ENCODE measurements at regions not wholly inside any gene's neighbourhood (a gene's known extent, or its start where the extent isn't known, plus 50 kb on each side); places are given as distances from the start of the nearest gene placed in this dataset.

DNA sequence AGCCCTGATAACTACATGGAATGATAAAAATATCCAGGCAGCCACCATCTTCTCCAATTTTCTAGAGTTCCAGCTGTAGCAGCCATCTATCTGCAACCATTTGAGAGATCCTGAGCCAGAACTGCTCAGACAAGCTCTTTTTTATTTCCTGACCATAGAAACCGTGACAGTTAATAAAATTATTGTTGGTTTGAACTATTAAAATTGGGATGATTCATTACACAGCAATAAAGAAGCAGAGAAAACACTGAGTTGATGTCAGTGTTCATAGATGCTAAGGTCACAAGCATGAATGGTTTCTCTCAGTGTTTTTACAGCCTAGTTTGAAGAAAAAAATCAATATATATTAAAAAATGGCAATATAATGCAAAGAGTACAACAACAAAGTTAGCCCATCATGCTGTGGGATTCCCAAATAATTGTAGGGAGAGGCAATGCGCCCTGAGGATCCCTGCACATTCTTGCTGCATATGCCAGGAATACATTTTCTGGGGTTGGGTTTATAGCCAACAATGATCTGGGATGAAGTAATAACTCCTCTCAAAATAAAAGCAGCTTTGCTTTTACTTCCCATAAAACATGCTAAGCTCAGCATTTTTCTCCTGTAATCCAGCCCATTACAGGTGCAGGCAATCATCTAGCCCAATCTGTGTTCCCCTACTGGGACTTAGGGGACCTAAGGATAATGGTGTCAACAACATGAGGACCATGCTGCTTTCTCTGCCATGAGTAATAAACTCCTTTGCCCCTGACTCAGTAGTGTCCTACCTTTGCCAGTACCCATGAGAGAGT is 84.0 kb downstream of the PABPC4L start:
- no peaks in the 10 kb centered on the region for H3K27me3 Mint-ChIP-seq (ENCODE audit: low read depth in 3 of 3)
- Histone ChIP-seq H3K79me2 (ENCODE audit: insufficient read depth, low read length) (no peaks in the 10 kb centered on the region), H3K27ac (ENCODE audit: low read depth in 1 of 2, low read length in 2 of 2) (no peak overlapping the region), H3K9me3 (replicated peaks in 1 of 2; ENCODE audit: control insufficient read depth in 1 of 2, insufficient read depth in 1 of 2, low read length in 2 of 2) (no peaks in the 10 kb centered on the region), H3K4me3 (replicated peaks in 1 of 3; ENCODE audit: low read depth in 2 of 3, low read length in 3 of 3) (no peak overlapping the region), H3K9ac (ENCODE audit: insufficient read depth, low read length, poor library complexity, severe bottlenecking) (no peak overlapping the region), H2AFZ (ENCODE audit: insufficient read depth, low read depth, low read length, poor library complexity, severe bottlenecking) (no peak overlapping the region), H4K20me1 (ENCODE audit: insufficient read depth, low read length) (no peaks in the 10 kb centered on the region), H3K27me3 (ENCODE audit: control insufficient read depth in 2 of 2, insufficient read depth in 2 of 2, low read length in 2 of 2) (no peaks in the 10 kb centered on the region), H3K36me3 (replicated peaks in 1 of 2; ENCODE audit: control insufficient read depth in 1 of 2, insufficient read depth in 2 of 2, low read length in 2 of 2) (no peaks in the 10 kb centered on the region), H3K4me1 (ENCODE audit: control insufficient read depth in 1 of 2, insufficient read depth in 2 of 2, low read length in 2 of 2) (no peaks in the 10 kb centered on the region), H3K4me2 (replicated peaks; ENCODE audit: extremely low read depth, low read length, poor library complexity, severe bottlenecking) (no peak overlapping the region)
- DNase-seq: no peak
- H3K27ac Mint-ChIP-seq: no peak overlapping the region
- WGBS (ENCODE audit: insufficient coverage): no CpG with 5 or more reads among the region's 2 CpGs
- H3K36me3 Mint-ChIP-seq: no peaks in the 10 kb centered on the region
- H3K4me3 Mint-ChIP-seq: no peak overlapping the region
- TF ChIP-seq, protein P1, sequence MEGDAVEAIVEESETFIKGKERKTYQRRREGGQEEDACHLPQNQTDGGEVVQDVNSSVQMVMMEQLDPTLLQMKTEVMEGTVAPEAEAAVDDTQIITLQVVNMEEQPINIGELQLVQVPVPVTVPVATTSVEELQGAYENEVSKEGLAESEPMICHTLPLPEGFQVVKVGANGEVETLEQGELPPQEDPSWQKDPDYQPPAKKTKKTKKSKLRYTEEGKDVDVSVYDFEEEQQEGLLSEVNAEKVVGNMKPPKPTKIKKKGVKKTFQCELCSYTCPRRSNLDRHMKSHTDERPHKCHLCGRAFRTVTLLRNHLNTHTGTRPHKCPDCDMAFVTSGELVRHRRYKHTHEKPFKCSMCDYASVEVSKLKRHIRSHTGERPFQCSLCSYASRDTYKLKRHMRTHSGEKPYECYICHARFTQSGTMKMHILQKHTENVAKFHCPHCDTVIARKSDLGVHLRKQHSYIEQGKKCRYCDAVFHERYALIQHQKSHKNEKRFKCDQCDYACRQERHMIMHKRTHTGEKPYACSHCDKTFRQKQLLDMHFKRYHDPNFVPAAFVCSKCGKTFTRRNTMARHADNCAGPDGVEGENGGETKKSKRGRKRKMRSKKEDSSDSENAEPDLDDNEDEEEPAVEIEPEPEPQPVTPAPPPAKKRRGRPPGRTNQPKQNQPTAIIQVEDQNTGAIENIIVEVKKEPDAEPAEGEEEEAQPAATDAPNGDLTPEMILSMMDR (IDR thresholded peaks at IDR 0.05): no peak
- H3K9me3 Mint-ChIP-seq: no peaks in the 10 kb centered on the region
- intact Hi-C loops (cut with micrococcal nuclease): no loop called here
- H3K4me1 Mint-ChIP-seq: no peaks in the 10 kb centered on the region

DNA sequence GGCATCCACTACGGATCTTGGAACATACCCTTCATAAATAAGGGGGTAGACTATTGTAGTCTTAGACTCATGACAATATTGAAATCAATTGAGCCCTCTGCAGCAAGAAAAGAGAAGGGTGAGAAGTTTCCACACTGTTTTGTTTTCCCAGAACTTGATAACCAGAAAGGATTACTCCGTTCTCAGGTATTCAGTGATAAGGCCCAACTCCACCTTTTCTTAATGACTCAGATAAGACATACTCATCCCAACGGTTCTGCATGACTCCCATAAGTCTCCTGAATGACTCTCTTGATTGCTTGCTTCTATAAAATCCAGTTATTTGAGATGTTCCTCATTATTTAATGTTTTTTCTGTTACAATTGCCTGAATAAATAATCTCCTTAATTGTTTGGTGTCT is 111.7 kb downstream of the PABPC4L start:
- no CpG with 5 or more reads among the region's 3 CpGs for WGBS (ENCODE audit: insufficient coverage)
- Histone ChIP-seq H3K4me3 (replicated peaks in 1 of 3; ENCODE audit: low read depth in 2 of 3, low read length in 3 of 3) (no peak overlapping the region), H3K27me3 (ENCODE audit: control insufficient read depth in 2 of 2, insufficient read depth in 2 of 2, low read length in 2 of 2) (no peaks in the 10 kb centered on the region), H3K4me2 (replicated peaks; ENCODE audit: extremely low read depth, low read length, poor library complexity, severe bottlenecking) (no peak overlapping the region), H4K20me1 (ENCODE audit: insufficient read depth, low read length) (no peaks in the 10 kb centered on the region), H3K27ac (ENCODE audit: low read depth in 1 of 2, low read length in 2 of 2) (no peak overlapping the region), H3K36me3 (replicated peaks in 1 of 2; ENCODE audit: control insufficient read depth in 1 of 2, insufficient read depth in 2 of 2, low read length in 2 of 2) (no peaks in the 10 kb centered on the region), H3K9me3 (replicated peaks in 1 of 2; ENCODE audit: control insufficient read depth in 1 of 2, insufficient read depth in 1 of 2, low read length in 2 of 2) (no peaks in the 10 kb centered on the region), H3K9ac (ENCODE audit: insufficient read depth, low read length, poor library complexity, severe bottlenecking) (no peak overlapping the region), H2AFZ (ENCODE audit: insufficient read depth, low read depth, low read length, poor library complexity, severe bottlenecking) (no peak overlapping the region), H3K4me1 (ENCODE audit: control insufficient read depth in 1 of 2, insufficient read depth in 2 of 2, low read length in 2 of 2) (no peaks in the 10 kb centered on the region), H3K79me2 (ENCODE audit: insufficient read depth, low read length) (no peaks in the 10 kb centered on the region)
- TF ChIP-seq, protein P1 (IDR thresholded peaks at IDR 0.05): no peak
- Mint-ChIP-seq H3K27me3 (ENCODE audit: low read depth in 3 of 3) (no peaks in the 10 kb centered on the region), H3K36me3 (no peaks in the 10 kb centered on the region), H3K9me3 (peaks cover 0 to 1% (median 0%) of the 10 kb centered on the region in 7 donors), H3K27ac (no peak overlapping the region), H3K4me1 (no peaks in the 10 kb centered on the region), H3K4me3 (no peak overlapping the region)
- no peak for DNase-seq
- intact Hi-C loops (cut with micrococcal nuclease): no loop called here
